Psoas muscle (tissue), 7 donors: ENCODE measurements at regions not wholly inside any gene's neighbourhood (a gene's known extent, or its start where the extent isn't known, plus 50 kb on each side); places are given as distances from the start of the nearest gene placed in this dataset.

Experiments used
- ATAC-seq, 4 donors: fragments of 200-7000 bp; cut with Tn5 transposase; one replicate each; pipeline ENCODE4 v1.9.1; 2020; ENCODE audit warnings: moderate library complexity in 3 of 4, mild to moderate bottlenecking in 2 of 4
- DNase-seq, 2 donors: peaks; one replicate each; pipeline ENCODE4 v3.0.0-alpha.2; 2020
- H3K27ac ChIP-seq: fragments of 200-600 bp; one replicate; pipeline ENCODE4 v1.8.0; 2022
- H3K27me3 ChIP-seq, 3 donors: fragments of 200-600 bp in 1 of 3; one replicate each; pipeline versions ENCODE4 v1.6.1 to v1.8.0; 2013 to 2022; ENCODE audit warnings: low read length in 2 of 3, mild to moderate bottlenecking in 2 of 3, moderate library complexity in 1 of 3; ENCODE audit not compliant: insufficient read depth in 3 of 3
- H3K36me3 ChIP-seq, 2 donors: fragments of 200-600 bp in 1 of 2; one replicate each; pipeline versions ENCODE4 v1.6.1 to v1.8.0; 2013 to 2022; ENCODE audit warnings: low read depth in 1 of 2, mild to moderate bottlenecking in 1 of 2, moderate library complexity in 1 of 2; ENCODE audit not compliant: insufficient read depth in 1 of 2
- H3K4me1 ChIP-seq: fragments of 200-600 bp; one replicate; pipeline ENCODE4 v1.8.0; 2022
- H3K4me3 ChIP-seq: fragments of 200-600 bp; one replicate; pipeline ENCODE4 v1.8.0; 2022; ENCODE audit warnings: mild to moderate bottlenecking
- H3K9me3 ChIP-seq: fragments of 200-600 bp; one replicate; pipeline ENCODE4 v1.8.0; 2022
- CTCF ChIP-seq: fragments of 200-600 bp; IDR thresholded peaks from one replicate; pipeline ENCODE4 v1.8.0; 2022; ENCODE audit warnings: antibody characterized with exemption
- WGBS, 3 donors: extraction: QIAGEN DNeasy Blood & Tissue Kit; methylation state at CpG; one replicate each; pipeline versions ENCODE4 v1.1.6 to v1.1.7; 2013; 5-methylcytosine and 5-hydroxymethylcytosine counted together
- intact Hi-C, 2 donors: fragments of 100-400 bp; cut with DNase I; formaldehyde crosslinking; loops; one replicate each; pipeline versions ENCODE4 v1.11.0 to v1.14.2; 2022
- donor health status: healthy with polysubstance abuse.
- donor health status: DM: no; HTN: no; CAD: no; lungs with moderate emphysema.
- donor health status: Bipolar disorder and iron deficiency.
- donor health status: healthy.
- donor health status: DM: yes; HTN: yes; CAD: no.
- donor health status: DM: no; HTN: no; CAD: no.
- donor health status: DM: yes; HTN: yes; CAD: no.

- peak overlapping the region; percentile 58 for H3K27ac ChIP-seq
- no peak overlapping the region for H3K4me3 ChIP-seq
- WGBS, 3 donors: 56 to 67% (median 62%) methylated on average over 4 of the region's 4 CpGs
- H3K27me3 ChIP-seq: no peaks in the 10 kb centered on the region
- DNase-seq (no peak), ATAC-seq (peak in 3 of 4 donors; percentile 37 to 48 (median 43))
- H3K4me1 ChIP-seq: peaks cover 16% of the 10 kb centered on the region
- H3K36me3 ChIP-seq: no peaks in the 10 kb centered on the region
- TF ChIP-seq CTCF: no peak
- H3K9me3 ChIP-seq: no peaks in the 10 kb centered on the region
- intact Hi-C loops: no loop called here
These were observed 253.5 kb upstream of the ZPLD1 start for GRCh38 chr3:102181175-102181920.

GRCh38 chr3:102182162-102182561, 252.7 kb upstream of the ZPLD1 start:
- intact Hi-C loops: no loop called here
- no peak for DNase-seq
- Histone ChIP-seq H3K27me3 (no peaks in the 10 kb centered on the region), H3K9me3 (no peaks in the 10 kb centered on the region), H3K36me3 (no peaks in the 10 kb centered on the region), H3K27ac (no peak overlapping the region), H3K4me3 (no peak overlapping the region), H3K4me1 (peaks cover 16% of the 10 kb centered on the region)
- WGBS, 3 donors: 35 to 43% (median 39%) methylated on average over 5 of the region's 5 CpGs
- no peak for ATAC-seq
- no peak for TF ChIP-seq CTCF

GRCh38 chr3:102183186-102183585, 251.6 kb upstream of the ZPLD1 start:
- WGBS, 3 donors: 94 to 100% (median 100%) methylated on average over 1 of the region's 1 CpG
- Histone ChIP-seq H3K9me3 (no peaks in the 10 kb centered on the region), H3K36me3 (no peaks in the 10 kb centered on the region), H3K4me3 (no peak overlapping the region), H3K27me3 (no peaks in the 10 kb centered on the region), H3K27ac (no peak overlapping the region), H3K4me1 (peaks cover 16% of the 10 kb centered on the region)
- TF ChIP-seq CTCF: no peak
- intact Hi-C loops: no loop called here
- ATAC-seq (no peak), DNase-seq (no peak)

- ATAC-seq: no peak
- H3K4me3 ChIP-seq: no peak overlapping the region
- DNase-seq: no peak
- TF ChIP-seq CTCF: no peak
- no peaks in the 10 kb centered on the region for H3K36me3 ChIP-seq
- H3K9me3 ChIP-seq: no peaks in the 10 kb centered on the region
- H3K27me3 ChIP-seq: no peaks in the 10 kb centered on the region
- H3K27ac ChIP-seq: no peak overlapping the region
- 97 to 100% (median 99%) methylated on average over 1 of the region's 1 CpG for WGBS, 3 donors
- peaks cover 16% of the 10 kb centered on the region for H3K4me1 ChIP-seq
- intact Hi-C loops: no loop called here
These were observed 251.2 kb upstream of the ZPLD1 start for GRCh38 chr3:102183623-102184022.

- ATAC-seq (no peak), DNase-seq (no peak)
- WGBS, 3 donors: 53 to 61% (median 53%) methylated on average over 2 of the region's 2 CpGs
- no peak overlapping the region for H3K4me3 ChIP-seq
- no peaks in the 10 kb centered on the region for H3K9me3 ChIP-seq
- intact Hi-C loops: no loop called here
- no peaks in the 10 kb centered on the region for H3K36me3 ChIP-seq
- H3K27me3 ChIP-seq: no peaks in the 10 kb centered on the region
- H3K27ac ChIP-seq: no peak overlapping the region
- H3K4me1 ChIP-seq: no peaks in the 10 kb centered on the region
- no peak for TF ChIP-seq CTCF
These were observed 245.3 kb upstream of the ZPLD1 start for GRCh38 chr3:102189541-102189940.
